A673 (cell line): ENCODE measurements at regions not wholly inside any gene's neighbourhood (a gene's known extent, or its start where the extent isn't known, plus 50 kb on each side); places are given as distances from the start of the nearest gene placed in this dataset.

Experiments used
- EZH2 ChIP-seq: fragments of 200-600 bp; sonication (generic); IDR thresholded peaks from 2 replicates; pipeline ENCODE4 v1.6.1; 2017; ENCODE audit warnings: borderline replicate concordance, low read depth, mild to moderate bottlenecking, mixed read lengths, antibody characterized with exemption, low read length; ENCODE audit not compliant: poor library complexity, severe bottlenecking
- TF ChIP-seq, protein P1 (sequence below): fragments of 300-800, 200-600 bp; sonication (generic); conservative IDR thresholded peaks from 2 replicates; pipeline ENCODE4 v1.5.1; 2017; ENCODE audit warnings: low read depth, mild to moderate bottlenecking, antibody characterized with exemption, low read length, moderate library complexity, mixed read lengths

DNA sequence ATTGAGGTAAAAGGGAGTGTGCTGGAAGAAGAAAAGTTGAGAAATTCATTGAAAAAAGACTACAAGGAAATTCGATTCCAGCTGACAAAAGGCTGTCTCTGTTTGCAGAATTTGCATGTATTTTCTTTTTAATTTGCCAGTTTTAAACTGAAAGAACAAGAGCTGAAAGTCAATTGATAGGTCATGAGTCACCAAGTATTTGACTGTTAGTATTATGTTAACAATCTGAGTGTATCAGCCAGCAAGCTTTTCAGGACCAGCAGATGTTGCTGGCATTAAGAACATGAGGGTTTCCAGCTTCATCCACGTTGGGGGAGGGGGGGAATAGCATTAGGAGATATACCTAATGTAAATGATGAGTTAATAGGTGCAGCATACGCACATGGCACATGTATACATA lies 726.7 kb downstream of the METTL15 start:
- TF ChIP-seq, protein P1, sequence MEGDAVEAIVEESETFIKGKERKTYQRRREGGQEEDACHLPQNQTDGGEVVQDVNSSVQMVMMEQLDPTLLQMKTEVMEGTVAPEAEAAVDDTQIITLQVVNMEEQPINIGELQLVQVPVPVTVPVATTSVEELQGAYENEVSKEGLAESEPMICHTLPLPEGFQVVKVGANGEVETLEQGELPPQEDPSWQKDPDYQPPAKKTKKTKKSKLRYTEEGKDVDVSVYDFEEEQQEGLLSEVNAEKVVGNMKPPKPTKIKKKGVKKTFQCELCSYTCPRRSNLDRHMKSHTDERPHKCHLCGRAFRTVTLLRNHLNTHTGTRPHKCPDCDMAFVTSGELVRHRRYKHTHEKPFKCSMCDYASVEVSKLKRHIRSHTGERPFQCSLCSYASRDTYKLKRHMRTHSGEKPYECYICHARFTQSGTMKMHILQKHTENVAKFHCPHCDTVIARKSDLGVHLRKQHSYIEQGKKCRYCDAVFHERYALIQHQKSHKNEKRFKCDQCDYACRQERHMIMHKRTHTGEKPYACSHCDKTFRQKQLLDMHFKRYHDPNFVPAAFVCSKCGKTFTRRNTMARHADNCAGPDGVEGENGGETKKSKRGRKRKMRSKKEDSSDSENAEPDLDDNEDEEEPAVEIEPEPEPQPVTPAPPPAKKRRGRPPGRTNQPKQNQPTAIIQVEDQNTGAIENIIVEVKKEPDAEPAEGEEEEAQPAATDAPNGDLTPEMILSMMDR, result no peak
- TF ChIP-seq EZH2, result no peak
